DOHH2 (cell line): ENCODE measurements at regions not wholly inside any gene's neighbourhood (a gene's known extent, or its start where the extent isn't known, plus 50 kb on each side); places are given as distances from the start of the nearest gene placed in this dataset.

Source experiments
- EZH2phosphoT487 ChIP-seq: fragments of 200-600 bp; sonication (generic); IDR thresholded peaks from 2 replicates; pipeline ENCODE4 v1.6.1; 2017; ENCODE audit warnings: borderline replicate concordance, mild to moderate bottlenecking, antibody characterized with exemption, low read length, moderate library complexity, mixed read lengths
- TF ChIP-seq, protein P1 (sequence below): fragments of 200-600 bp; sonication (generic); IDR thresholded peaks from one replicate; pipeline ENCODE4 v1.5.1; 2014; ENCODE audit warnings: antibody characterized with exemption, mild to moderate bottlenecking, low read depth, low read length; ENCODE audit not compliant: poor library complexity, severe bottlenecking

DNA sequence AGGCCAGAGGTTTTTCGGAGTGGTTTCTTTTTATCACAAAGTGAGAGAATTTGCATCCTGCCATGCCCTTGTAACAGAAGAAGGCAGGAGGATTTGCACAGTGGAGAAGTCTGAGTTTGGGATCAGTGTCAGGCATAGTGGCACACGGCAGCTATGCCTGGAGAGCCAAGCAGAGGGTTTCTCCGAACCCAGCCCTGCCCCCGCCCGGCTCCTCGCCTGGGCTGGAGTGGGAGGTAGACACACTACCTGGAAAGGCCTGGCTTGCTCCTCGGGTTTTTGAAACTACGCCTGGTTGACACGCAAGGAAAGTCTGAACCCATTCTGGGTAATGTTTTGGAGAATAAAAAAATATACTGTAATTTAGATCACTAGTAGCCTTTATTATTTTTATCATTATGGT, 1653.6 kb upstream of the TENM3 start:
- TF ChIP-seq, protein P1, sequence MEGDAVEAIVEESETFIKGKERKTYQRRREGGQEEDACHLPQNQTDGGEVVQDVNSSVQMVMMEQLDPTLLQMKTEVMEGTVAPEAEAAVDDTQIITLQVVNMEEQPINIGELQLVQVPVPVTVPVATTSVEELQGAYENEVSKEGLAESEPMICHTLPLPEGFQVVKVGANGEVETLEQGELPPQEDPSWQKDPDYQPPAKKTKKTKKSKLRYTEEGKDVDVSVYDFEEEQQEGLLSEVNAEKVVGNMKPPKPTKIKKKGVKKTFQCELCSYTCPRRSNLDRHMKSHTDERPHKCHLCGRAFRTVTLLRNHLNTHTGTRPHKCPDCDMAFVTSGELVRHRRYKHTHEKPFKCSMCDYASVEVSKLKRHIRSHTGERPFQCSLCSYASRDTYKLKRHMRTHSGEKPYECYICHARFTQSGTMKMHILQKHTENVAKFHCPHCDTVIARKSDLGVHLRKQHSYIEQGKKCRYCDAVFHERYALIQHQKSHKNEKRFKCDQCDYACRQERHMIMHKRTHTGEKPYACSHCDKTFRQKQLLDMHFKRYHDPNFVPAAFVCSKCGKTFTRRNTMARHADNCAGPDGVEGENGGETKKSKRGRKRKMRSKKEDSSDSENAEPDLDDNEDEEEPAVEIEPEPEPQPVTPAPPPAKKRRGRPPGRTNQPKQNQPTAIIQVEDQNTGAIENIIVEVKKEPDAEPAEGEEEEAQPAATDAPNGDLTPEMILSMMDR: no peak
- no peak for TF ChIP-seq EZH2phosphoT487
